MM.1S (cell line): ENCODE measurements at regions not wholly inside any gene's neighbourhood (a gene's known extent, or its start where the extent isn't known, plus 50 kb on each side); places are given as distances from the start of the nearest gene placed in this dataset.

Experiments used
- DNase-seq: peaks from one replicate; pipeline ENCODE4 v3.0.0-alpha.2; 2015
- H2AFZ ChIP-seq: fragments of 300-600 bp; sonication (generic); 2 replicates; pipeline ENCODE4 v1.6.0; 2016; ENCODE audit warnings: antibody characterized with exemption, low read length
- H3F3A ChIP-seq: fragments of 300-600 bp; sonication (generic); 2 replicates; pipeline ENCODE4 v1.6.1; 2016; ENCODE audit warnings: mild to moderate bottlenecking, antibody characterized with exemption, low read length, moderate library complexity, mixed read lengths; ENCODE audit not compliant: insufficient read depth
- H3K27ac ChIP-seq: fragments of 300-600 bp; sonication (generic); 2 replicates; pipeline ENCODE4 v1.5.1; 2016; ENCODE audit warnings: mild to moderate bottlenecking, low read length
- H3K27me3 ChIP-seq: fragments of 300-600 bp; sonication (generic); replicated peaks from 2 replicates; pipeline ENCODE4 v1.6.0; 2016; ENCODE audit warnings: low read length; ENCODE audit not compliant: insufficient read depth
- H3K36me3 ChIP-seq: fragments of 300-600 bp; sonication (generic); replicated peaks from 2 replicates; pipeline ENCODE4 v1.6.1; 2016; ENCODE audit warnings: mild to moderate bottlenecking, low read length, mixed read lengths; ENCODE audit not compliant: insufficient read depth
- H3K4me1 ChIP-seq: fragments of 300-600 bp; sonication (generic); 2 replicates; pipeline ENCODE4 v1.6.1; 2016; ENCODE audit warnings: low read length, mixed read lengths
- H3K4me2 ChIP-seq: fragments of 300-600 bp; sonication (generic); 2 replicates; pipeline ENCODE4 v1.6.0; 2016; ENCODE audit warnings: low read depth, low read length
- H3K4me3 ChIP-seq: fragments of 300-600 bp; sonication (generic); 2 replicates; pipeline ENCODE4 v1.5.1; 2016; ENCODE audit warnings: low read length, mixed read lengths
- H3K79me2 ChIP-seq: fragments of 300-600 bp; sonication (generic); 2 replicates; pipeline ENCODE4 v1.6.1; 2016; ENCODE audit warnings: mixed run types, low read length, mixed read lengths
- H3K9ac ChIP-seq: fragments of 300-600 bp; sonication (generic); 2 replicates; pipeline ENCODE4 v1.6.1; 2016; ENCODE audit warnings: low read length, mixed read lengths
- H3K9me2 ChIP-seq: fragments of 300-600 bp; sonication (generic); replicated peaks from 2 replicates; pipeline ENCODE4 v1.6.1; 2016; ENCODE audit warnings: mild to moderate bottlenecking, low read length, mixed read lengths; ENCODE audit not compliant: insufficient read depth
- H3K9me3 ChIP-seq: fragments of 300-600 bp; sonication (generic); replicated peaks from 2 replicates; pipeline ENCODE4 v1.6.1; 2016; ENCODE audit warnings: mild to moderate bottlenecking, low read length, mixed read lengths; ENCODE audit not compliant: insufficient read depth
- H4K20me1 ChIP-seq: fragments of 300-600 bp; sonication (generic); 2 replicates; pipeline ENCODE4 v1.6.1; 2016; ENCODE audit warnings: mild to moderate bottlenecking, low read length, moderate library complexity, mixed read lengths; ENCODE audit not compliant: insufficient read depth
- CTCF ChIP-seq: fragments of 300-600 bp; sonication (generic); IDR thresholded peaks from 2 replicates; pipeline ENCODE4 v1.5.1; 2016; ENCODE audit warnings: antibody characterized with exemption, low read length, mixed read lengths
- EZH2 ChIP-seq: fragments of 300-600 bp; sonication (generic); optimal IDR thresholded peaks from 2 replicates; pipeline ENCODE3; 2017; ENCODE audit warnings: low read depth, mild to moderate bottlenecking, antibody characterized with exemption, low read length, mixed read lengths
- EZH2phosphoT487 ChIP-seq: fragments of 300-600 bp; sonication (generic); IDR thresholded peaks from 2 replicates; pipeline ENCODE4 v1.6.1; 2018; ENCODE audit warnings: antibody characterized with exemption, low read length

GRCh38 chr1:228683428-228683827, 51.9 kb upstream of the RHOU start:
- Histone ChIP-seq H3K36me3 (no peaks in the 10 kb centered on the region), H3K27ac (no peak overlapping the region), H3K9me3 (no peaks in the 10 kb centered on the region), H3F3A (no peaks in the 10 kb centered on the region), H3K4me1 (no peaks in the 10 kb centered on the region), H3K79me2 (no peaks in the 10 kb centered on the region), H4K20me1 (no peaks in the 10 kb centered on the region), H3K9me2 (no peaks in the 10 kb centered on the region), H3K4me2 (no peak overlapping the region), H2AFZ (no peak overlapping the region), H3K27me3 (no peaks in the 10 kb centered on the region), H3K9ac (no peak overlapping the region), H3K4me3 (no peak overlapping the region)
- TF ChIP-seq EZH2phosphoT487 (no peak), CTCF (no peak), EZH2 (no peak)
- no peak for DNase-seq

DNA sequence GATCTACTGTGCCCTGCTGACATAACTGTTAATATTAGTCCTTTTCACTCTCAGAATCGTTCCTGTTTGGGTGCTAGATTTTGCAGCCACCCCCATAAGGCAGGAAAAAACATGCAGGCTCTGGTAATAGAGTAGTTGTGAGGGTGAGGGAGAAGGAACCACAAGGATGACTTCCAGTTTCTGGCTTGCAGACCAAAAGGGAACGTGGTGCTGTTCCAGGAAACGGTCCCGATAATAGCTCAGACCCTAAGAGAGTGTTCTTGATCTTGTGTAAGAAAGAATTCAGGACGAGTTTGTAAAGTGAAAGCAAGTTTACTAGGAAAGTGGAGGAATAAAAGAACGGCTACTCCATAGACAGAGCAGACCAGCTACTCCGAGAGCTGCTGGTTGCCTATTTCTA, 50.7 kb upstream of the RHOU start:
- Histone ChIP-seq H3F3A (no peaks in the 10 kb centered on the region), H3K27ac (no peak overlapping the region), H3K4me2 (no peak overlapping the region), H3K9ac (no peak overlapping the region), H3K79me2 (no peaks in the 10 kb centered on the region), H3K9me3 (no peaks in the 10 kb centered on the region), H3K4me3 (no peak overlapping the region), H4K20me1 (no peaks in the 10 kb centered on the region), H3K9me2 (no peaks in the 10 kb centered on the region), H2AFZ (no peak overlapping the region), H3K4me1 (no peaks in the 10 kb centered on the region), H3K36me3 (no peaks in the 10 kb centered on the region), H3K27me3 (no peaks in the 10 kb centered on the region)
- no peak for DNase-seq
- TF ChIP-seq EZH2phosphoT487 (no peak), EZH2 (no peak), CTCF (no peak)

- TF ChIP-seq EZH2 (no peak), EZH2phosphoT487 (no peak), CTCF (no peak)
- Histone ChIP-seq H3K27me3 (no peaks in the 10 kb centered on the region), H4K20me1 (no peaks in the 10 kb centered on the region), H3K9ac (no peak overlapping the region), H3K9me2 (no peaks in the 10 kb centered on the region), H2AFZ (no peak overlapping the region), H3K4me1 (no peaks in the 10 kb centered on the region), H3K4me2 (no peak overlapping the region), H3F3A (no peaks in the 10 kb centered on the region), H3K4me3 (no peak overlapping the region), H3K27ac (no peak overlapping the region), H3K79me2 (no peaks in the 10 kb centered on the region), H3K36me3 (no peaks in the 10 kb centered on the region), H3K9me3 (no peaks in the 10 kb centered on the region)
- DNase-seq: no peak
These were observed 50.1 kb upstream of the RHOU start for GRCh38 chr1:228685081-228685660.
